ENCODE measurements at regions not wholly inside any gene's neighbourhood (a gene's known extent, or its start where the extent isn't known, plus 50 kb on each side); places are given as distances from the start of the nearest gene placed in this dataset.
"Not testable (repeated sequence)": the region's sequence is repeated elsewhere in the genome, so short reads cannot be mapped to it uniquely, and the experiment has no call there.

- no peak for TF ChIP-seq ZFX (IDR thresholded peaks at IDR 0.05)
- no peak for TF ChIP-seq CTCF (conservative IDR thresholded peaks at IDR 0.05)
- no peak overlapping the region for H3K27ac ChIP-seq
These were observed 161.9 kb upstream of the GALNT2 start for GRCh38 chr1:229905031-229905545.

- TF ChIP-seq CTCF (conservative IDR thresholded peaks at IDR 0.05) (no peak), ZFX (IDR thresholded peaks at IDR 0.05) (no peak)
- H3K27ac ChIP-seq, result no peak overlapping the region
These were observed 161.4 kb upstream of the GALNT2 start for GRCh38 chr1:229905652-229906051.

GRCh38 chr1:229907884-229908638 is 159.0 kb upstream of the GALNT2 start:
- TF ChIP-seq CTCF (conservative IDR thresholded peaks at IDR 0.05), result no peak
- no peak for TF ChIP-seq ZFX (IDR thresholded peaks at IDR 0.05)
- H3K27ac ChIP-seq, result no peak overlapping the region

- TF ChIP-seq CTCF (conservative IDR thresholded peaks at IDR 0.05), result no peak
- no peak for TF ChIP-seq ZFX (IDR thresholded peaks at IDR 0.05)
- H3K27ac ChIP-seq, result no peak overlapping the region
These were observed 158.3 kb upstream of the GALNT2 start for GRCh38 chr1:229908689-229909088.

- TF ChIP-seq ZFX (IDR thresholded peaks at IDR 0.05) (no peak), CTCF (conservative IDR thresholded peaks at IDR 0.05) (no peak)
- H3K27ac ChIP-seq, result no peak overlapping the region
These were observed 153.5 kb upstream of the GALNT2 start for GRCh38 chr1:229913489-229913888.

GRCh38 chr1:229919488-229919887 is 147.6 kb upstream of the GALNT2 start:
- H3K27ac ChIP-seq, result not testable (repeated sequence)

GRCh38 chr1:229920683-229921082 is 146.4 kb upstream of the GALNT2 start:
- TF ChIP-seq ZFX (IDR thresholded peaks at IDR 0.05) (no peak), CTCF (conservative IDR thresholded peaks at IDR 0.05) (no peak)

GRCh38 chr1:229922249-229922648 is 144.8 kb upstream of the GALNT2 start:
- TF ChIP-seq CTCF (conservative IDR thresholded peaks at IDR 0.05) (no peak), ZFX (IDR thresholded peaks at IDR 0.05) (no peak)
- H3K27ac ChIP-seq, result no peak overlapping the region

More at GRCh38 chr1:229920683-229921082, 146.4 kb upstream of the GALNT2 start:
- no peak overlapping the region for H3K27ac ChIP-seq
